Ishikawa (cell line): ENCODE measurements at regions not wholly inside any gene's neighbourhood (a gene's known extent, or its start where the extent isn't known, plus 50 kb on each side); places are given as distances from the start of the nearest gene placed in this dataset.

ENCODE experiments used
- EP300 ChIP-seq: IDR thresholded peaks from 2 replicates; pipeline ENCODE4 v1.6.1; 2012; ENCODE audit warnings: borderline replicate concordance
- REST ChIP-seq: IDR thresholded peaks from 2 replicates; pipeline ENCODE4 v1.6.1; 2012; ENCODE audit warnings: low read depth, mild to moderate bottlenecking
- TAF1 ChIP-seq: IDR thresholded peaks from 2 replicates; pipeline ENCODE4 v1.6.1; 2012; ENCODE audit warnings: low read depth, mild to moderate bottlenecking
- YY1 ChIP-seq: IDR thresholded peaks from 2 replicates; pipeline ENCODE4 v1.6.1; 2012; ENCODE audit warnings: low read depth
- TF ChIP-seq, protein P1 (sequence below): IDR thresholded peaks from 2 replicates; pipeline ENCODE4 v1.6.1; 2012

- TF ChIP-seq REST (no peak), TAF1 (no peak), YY1 (no peak), EP300 (no peak)
- TF ChIP-seq, protein P1, sequence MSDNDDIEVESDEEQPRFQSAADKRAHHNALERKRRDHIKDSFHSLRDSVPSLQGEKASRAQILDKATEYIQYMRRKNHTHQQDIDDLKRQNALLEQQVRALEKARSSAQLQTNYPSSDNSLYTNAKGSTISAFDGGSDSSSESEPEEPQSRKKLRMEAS: no peak
These were observed 125.5 kb upstream of the PODXL start for GRCh38 chr7:131681961-131682360.
